ENCODE measurements at regions not wholly inside any gene's neighbourhood (a gene's known extent, or its start where the extent isn't known, plus 50 kb on each side); places are given as distances from the start of the nearest gene placed in this dataset.

DNA sequence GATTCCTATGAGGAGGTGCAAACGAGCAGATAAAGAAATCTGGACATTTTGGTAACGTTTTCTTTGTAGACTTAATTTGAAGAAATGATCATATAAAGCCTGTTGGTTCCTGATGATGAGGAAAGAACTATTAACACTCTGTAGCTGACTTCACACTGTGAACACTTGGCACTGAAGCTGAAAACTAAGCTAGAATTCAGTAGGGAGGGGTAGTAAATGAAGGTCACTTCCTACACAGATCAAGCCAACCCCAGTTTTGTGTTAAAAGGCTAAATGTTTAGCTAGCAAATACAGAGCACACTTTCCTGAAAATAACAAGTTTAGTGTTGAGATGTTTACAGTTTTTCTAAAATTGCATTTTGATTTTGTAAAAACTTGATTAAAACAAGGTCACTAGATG lies 296.2 kb upstream of the PRDM1 start:
- TF ChIP-seq POLR2AphosphoS5 (IDR thresholded peaks at IDR 0.05; ENCODE audit: low read depth, low read length) = no peak
- TF ChIP-seq, protein P1, sequence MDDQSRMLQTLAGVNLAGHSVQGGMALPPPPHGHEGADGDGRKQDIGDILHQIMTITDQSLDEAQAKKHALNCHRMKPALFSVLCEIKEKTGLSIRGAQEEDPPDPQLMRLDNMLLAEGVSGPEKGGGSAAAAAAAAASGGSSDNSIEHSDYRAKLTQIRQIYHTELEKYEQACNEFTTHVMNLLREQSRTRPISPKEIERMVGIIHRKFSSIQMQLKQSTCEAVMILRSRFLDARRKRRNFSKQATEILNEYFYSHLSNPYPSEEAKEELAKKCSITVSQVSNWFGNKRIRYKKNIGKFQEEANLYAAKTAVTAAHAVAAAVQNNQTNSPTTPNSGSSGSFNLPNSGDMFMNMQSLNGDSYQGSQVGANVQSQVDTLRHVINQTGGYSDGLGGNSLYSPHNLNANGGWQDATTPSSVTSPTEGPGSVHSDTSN (IDR thresholded peaks at IDR 0.05) = no peak
- TF ChIP-seq MXI1 (IDR thresholded peaks at IDR 0.05; ENCODE audit: low read depth, low read length) = no peak
- no peak for TF ChIP-seq TEAD4 (IDR thresholded peaks at IDR 0.05; ENCODE audit: borderline replicate concordance, insufficient read depth)
